ENCODE measurements at regions not wholly inside any gene's neighbourhood (a gene's known extent, or its start where the extent isn't known, plus 50 kb on each side); places are given as distances from the start of the nearest gene placed in this dataset.
"Not testable (repeated sequence)": the region's sequence is repeated elsewhere in the genome, so short reads cannot be mapped to it uniquely, and the experiment has no call there.

DNA sequence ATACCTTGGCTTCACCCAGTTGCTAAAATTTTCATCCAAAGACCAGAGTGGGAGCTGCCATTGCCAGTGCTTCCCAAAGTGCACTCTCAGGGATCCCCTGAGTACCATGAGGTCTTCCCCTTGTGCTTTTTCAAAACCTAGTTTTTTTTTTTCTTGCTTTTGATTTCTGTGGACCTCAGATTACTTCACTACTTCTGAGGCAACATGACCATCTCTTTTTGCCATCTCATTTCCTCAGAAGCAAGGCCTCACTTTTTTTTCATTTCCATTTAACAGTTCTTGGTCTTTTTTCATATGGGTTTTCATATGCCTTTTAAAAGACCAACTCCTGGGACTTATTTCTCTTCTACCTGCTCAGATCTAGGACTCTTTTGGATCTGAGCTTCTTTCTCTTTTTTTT is 64.1 kb upstream of the MMS22L start:
- no peak for DNase-seq

DNA sequence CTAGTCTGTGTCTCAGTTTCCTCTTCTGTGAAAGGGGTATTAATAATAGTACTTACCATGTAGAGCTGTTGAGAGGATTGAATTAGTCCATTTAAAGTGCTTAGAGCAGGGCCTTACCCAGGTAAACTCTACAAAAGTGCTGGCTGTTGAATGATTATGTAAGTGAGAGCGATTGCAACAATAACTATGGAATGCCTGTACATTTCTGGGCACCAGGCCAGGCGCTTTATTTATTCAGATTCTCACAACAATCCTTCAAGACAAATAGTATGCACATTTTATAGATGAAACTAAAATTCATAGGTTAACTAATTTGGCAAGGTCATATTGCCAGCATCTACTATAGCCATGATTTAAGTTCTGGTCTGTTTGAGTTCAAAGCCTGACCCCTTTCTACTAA is 78.3 kb upstream of the MMS22L start:
- DNase-seq = no peak

DNA sequence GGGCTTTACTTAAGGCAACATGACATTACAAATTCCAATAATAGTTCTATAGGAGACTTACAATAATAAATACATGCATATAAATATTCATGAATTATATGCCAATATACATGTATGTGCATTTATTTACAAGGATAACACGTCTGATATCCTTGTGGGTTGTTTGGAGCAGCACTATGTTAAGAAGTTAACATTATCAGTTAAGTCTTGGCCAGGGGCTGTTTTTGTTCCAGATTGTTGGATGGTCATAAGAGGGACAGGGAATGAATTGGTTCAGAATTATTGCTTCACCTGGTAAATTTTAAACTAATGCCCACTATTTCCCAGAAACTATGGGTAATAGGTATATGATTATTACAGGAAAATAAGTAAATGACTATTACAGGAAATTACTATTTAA is 81.3 kb upstream of the MMS22L start:
- no peak for DNase-seq

DNA sequence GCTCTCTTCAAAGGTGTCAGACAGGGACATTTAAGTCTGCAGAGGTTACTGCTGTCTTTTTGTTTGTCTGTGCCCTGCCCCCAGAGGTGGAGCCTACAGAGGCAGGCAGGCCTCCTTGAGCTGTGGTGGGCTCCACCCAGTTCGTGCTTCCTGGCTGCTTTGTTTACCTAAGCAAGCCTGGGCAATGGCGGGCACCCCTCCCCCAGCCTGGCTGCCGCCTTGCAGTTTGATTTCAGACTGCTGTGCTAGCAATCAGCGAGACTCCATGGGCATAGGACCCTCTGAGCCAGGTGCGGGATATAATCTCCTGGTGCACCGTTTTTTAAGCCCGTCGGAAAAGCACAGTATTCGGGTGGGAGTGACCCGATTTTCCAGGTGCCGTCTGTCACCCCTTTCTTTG is 99.1 kb upstream of the MMS22L start:
- DNase-seq = not testable (repeated sequence)

DNA sequence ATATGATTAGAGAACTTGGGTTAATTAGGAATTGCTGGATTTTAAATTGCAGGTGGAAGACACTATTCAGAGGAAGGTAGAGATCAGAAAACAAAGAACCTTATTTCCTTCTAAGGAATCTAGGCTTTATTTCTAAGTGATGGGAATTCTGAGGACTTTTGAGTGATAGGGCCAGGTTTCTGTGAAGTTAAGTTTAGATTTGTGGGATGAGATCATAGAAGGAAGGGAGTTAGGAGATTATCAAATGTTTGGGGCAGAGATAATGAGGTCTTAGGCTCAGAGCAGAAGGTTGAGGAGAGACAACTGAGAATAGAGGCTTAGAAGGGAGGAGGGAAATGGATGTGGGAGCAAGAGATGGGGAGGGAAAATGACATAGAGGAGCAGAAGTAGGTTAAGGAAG is 109.7 kb upstream of the MMS22L start:
- no peak for DNase-seq

DNA sequence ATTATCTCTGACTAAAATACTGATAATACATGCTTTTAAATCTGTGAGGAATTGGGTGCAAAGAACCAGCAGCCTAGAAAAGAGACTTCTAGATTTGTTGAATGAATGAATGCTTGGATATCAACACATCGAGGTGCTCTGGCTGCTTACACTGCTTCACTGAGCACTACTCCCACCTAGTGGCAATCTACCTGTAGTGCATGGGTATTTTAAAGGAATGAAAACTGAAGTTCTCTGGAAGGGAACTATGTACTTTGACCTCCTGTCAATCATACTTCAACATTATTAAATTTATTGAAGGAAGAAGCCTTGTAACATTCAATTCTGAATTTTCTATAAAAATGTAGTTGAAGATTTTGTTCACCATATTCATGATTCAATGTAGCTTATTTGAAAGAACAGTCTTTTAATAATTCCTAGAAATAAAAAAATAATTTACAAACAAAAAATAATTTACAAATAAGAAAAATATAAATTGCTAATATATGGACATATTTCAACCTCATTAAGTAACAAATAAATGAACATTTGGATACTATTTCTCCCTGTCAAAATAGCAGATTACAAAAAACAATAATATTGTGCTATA is 111.2 kb upstream of the MMS22L start:
- no peak for DNase-seq

DNA sequence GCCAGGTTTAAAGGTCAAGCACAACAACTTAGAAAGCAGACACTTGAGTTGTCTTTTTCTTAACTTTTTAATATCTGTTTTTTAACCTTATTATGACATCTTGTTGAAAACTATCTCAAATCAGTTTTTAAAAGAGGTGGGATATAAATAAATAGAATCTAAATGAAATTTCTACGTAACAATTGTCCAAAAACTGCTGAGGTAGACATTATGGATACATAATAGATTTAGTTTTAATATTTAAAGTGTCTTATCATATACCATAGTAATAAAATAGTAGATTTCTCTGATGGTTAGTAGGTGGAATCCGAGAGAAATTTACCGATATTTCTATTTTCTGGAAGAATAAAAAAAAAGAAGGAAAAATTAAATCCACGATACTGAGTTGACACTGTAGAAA is 113.9 kb upstream of the MMS22L start:
- DNase-seq = no peak

DNA sequence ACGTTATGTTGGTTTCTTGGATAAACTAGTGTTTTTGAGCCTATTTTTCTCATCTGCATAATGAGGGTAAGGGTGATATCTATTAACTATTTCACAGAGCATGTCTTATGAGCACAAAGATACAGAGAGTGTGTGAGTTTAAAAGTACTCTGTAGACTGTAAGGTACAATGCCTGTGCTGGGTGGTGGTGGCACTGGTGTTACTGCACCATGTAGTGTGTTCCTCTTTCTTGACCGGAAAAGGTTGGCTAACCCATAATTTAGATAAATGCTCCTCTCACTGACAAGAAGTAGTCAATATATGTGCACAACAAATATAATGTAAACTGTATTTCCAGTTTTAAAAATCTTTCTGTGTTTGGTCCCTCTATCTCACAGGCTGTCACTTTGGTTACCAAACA is 116.2 kb upstream of the MMS22L start:
- DNase-seq = no peak

DNA sequence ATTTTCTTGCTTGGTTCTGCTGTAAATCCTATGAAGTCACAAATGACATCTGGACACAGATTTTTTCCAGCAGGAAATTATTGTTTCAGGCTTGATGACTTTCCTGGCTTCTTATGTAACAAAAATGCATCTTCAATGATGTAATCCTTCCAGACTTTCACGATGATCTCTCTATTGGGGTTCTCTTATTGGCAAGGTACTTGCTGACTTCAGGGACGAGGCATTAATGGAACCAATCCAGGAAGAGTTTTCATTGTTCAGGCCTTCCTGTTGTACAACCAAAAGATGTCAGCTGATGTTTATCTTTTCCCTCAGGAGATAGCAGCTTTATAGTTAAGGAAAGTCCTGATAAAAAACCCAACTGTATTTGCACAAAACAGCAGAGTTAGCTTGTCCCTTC is 118.5 kb upstream of the MMS22L start:
- DNase-seq = no peak

DNA sequence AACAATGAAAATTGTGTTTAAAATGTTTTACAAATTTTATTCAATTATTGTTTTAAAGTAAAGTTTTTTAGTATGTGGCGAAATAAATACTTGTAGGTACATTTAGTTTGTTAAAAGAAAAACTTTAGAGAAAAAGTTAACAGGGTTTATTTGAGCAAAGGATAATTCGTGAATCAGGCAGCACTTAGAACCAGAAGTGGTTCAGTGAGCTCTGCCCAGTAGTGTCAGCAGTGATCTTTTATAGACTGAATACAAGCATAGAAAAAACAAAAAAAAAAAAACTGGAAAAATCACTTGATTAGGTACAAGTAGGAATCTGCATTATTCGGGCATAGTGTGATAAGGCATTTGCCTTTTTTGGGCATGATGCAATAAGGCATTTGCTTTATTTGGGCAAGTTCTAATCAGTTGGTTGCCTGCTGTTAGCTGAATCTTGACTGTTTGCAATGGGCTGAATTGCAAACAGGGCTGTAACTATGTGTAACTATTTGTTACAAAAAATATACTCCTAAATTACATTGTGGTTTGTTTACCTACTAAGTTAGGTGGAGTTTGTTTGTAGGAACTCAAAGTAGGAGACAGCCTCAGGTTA is 122.9 kb upstream of the MMS22L start:
- DNase-seq = no peak

DNA sequence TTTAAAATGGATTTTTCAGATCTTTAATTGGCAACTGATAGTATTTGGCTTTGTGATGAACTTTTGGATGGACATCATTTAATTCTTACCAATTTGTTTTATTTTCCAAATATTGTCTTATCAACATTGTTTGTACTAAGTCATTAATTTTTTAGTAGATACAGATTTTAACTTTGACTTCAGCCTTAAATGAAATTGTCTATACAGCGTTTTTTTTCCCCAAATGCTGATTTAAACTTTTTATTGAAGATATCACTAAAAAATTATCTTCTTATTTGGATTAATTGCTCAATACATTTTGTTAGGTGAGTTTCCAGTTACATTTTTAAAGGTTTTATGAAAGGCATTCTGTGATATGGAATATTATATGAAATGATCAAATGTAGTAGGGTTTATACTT is 123.6 kb upstream of the MMS22L start:
- no peak for DNase-seq

DNA sequence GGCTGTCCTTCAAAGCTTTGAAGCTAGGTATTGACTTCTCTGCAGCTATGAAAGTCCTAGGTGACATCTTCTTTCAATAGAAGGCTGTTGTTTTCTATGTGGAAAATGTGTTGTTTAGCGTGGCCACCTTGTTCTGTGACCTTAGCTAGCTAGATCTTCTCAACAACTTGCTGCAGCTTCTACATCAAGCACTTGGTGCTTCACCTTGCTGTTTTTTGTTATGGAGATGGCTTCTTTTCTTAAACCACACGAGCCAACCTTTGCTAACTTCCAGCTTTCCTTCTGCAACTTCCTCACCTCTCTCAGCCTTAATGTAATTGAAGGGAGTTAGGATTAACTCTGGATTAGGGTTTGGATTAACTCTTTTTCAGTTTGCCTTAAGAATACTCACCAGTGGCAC is 128.6 kb upstream of the MMS22L start:
- DNase-seq = no peak

DNA sequence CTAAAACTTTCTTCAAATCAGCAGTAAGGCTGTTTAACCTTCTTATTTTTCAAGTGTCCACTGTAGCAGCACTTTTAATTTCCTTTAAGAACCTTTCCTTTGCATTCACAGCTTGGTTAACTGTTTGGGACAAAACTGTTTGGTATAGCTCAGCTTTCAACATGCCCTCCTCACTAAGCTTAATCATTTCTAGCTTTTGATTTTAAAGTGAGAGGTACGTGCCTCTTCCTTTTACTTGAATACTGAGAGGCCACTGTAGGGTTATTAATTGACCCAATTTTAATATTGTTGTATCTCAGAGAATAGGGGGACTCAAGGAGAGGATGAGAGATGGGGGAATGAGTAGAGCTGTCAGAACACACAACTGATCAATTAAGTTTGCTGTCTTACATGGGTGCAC is 129.5 kb upstream of the MMS22L start:
- DNase-seq = no peak

DNA sequence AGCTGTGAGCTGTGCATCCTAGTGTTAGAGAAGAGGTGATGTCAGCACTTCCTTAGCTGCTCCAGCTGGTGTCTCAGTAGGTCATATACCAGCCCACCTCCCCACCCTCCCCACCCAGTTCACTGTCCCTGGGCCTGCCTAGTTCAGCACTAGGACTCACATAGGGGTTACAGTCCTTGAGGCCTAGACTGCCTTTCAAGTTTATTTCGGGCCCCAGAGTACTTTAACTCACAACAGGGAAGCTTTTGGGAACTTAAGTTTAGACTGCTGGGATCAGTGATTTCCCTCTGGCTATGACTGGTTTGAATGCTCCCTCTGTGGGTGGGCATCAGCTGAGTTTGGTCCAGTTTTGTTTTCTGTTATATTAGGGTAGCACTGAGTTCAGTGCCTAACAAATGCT is 139.2 kb upstream of the MMS22L start:
- no peak for DNase-seq

DNA sequence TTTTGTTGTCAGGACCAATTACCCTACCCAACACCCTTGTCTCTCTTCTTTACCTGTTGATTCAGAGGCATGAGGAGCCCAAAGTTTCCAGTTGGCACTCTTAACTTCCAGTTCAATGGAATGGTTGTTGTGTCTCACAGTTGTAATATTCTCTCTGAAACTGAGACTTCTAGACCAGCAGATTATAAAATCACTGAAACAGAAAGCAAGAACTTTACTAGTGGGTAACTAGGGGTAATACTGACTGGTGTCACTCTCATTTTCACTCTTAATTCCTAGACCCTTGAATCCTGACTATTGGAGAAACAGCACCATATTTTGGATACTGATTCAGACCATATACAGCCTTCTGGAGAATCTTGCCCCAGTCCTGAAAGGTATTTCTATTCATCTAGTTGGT is 140.2 kb upstream of the MMS22L start:
- no peak for DNase-seq

DNA sequence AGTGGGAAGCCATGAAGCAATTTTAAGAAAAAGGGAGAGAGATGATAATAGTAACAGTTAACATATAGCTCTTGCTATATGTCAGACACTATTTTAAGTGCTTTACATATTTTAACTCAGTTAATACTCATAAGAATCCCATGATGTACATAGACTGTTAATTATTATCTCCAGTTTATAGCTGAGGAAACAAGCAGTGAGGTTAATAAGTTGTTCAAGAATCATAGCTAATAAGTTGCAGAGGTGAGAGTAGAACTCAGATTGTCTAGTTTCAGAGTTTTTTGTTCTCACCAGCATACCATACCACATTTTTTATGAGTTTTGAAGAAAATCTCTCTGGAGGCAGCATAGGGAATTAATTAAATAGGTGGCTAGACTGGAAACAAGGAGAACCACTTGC is 144.6 kb upstream of the MMS22L start:
- DNase-seq = no peak

DNA sequence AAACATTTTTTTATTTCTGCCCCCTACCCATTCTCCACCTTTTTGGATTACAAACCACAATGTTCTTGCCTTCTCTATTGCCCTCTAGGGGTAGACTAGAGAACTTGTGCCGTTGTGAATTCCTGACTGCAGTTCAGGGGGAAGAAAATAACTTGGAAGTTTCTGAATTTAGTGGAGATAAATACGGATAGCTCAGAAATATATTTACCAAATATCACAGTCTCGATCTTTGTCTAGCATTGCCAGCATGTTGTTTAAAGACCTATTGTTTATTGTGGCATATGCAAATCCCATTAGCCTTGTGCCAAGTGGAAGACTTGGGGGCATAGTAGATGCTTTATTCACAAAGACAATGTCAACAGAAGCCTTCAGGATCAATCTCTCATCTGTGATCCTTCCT is 154.1 kb upstream of the MMS22L start:
- no peak for DNase-seq

DNA sequence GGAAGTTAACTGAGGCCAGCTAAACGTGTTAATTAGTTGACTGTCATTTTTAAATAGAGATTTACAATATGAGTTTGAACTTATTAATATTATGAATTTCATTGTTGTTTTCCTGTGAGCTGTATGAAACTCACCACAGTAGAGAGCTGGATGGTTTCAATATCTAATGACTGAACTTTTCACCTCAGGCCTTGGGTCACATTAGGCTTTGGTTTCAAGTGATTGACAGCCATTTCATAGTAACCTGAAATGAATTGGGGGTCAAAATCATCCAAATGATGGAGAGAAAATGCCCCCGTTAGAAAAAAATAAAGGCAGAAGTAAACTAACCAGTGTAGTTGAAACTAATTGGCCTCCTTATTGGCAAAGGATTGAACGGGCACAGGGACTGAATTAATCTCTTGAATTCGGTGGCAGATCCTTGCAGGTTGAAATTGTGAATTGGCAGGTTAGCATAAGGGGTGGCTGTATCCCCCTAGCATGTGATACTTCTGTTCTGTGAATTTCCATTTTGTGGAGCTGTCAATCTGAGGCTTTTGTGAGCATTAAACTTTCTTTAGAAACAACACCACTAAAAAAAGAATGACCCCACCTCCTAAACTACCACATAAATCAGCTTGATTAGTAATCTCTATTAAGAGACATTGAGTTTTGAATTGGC is 155.1 kb upstream of the MMS22L start:
- no peak for DNase-seq

DNA sequence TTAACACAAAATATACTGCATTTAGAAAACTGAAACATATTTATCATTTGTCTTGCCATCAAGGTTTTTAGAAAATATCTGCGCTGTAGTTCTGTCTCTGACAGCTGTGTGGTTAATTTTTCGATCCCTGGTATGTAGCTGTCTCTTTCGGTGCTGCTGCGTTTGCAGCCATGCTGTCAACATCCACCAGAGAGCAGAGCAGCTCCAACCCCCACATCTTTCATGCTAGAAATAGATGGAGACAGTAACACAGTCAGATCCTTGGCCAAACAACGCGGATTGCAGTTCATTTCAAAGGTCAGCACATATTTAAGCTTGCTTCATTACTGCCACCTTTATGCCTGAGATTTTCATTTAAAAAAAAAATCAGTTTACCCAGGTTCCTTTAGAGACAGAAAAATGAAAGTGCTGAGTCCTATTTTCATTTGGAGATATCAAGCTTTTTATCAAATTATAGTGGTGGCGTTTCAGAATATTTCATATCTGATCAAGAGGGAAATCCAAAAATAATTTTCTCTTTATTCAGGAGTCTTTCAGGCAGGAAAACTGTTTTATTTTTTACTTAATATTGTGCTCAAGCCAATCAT is 157.7 kb upstream of the MMS22L start:
- no peak for DNase-seq

DNA sequence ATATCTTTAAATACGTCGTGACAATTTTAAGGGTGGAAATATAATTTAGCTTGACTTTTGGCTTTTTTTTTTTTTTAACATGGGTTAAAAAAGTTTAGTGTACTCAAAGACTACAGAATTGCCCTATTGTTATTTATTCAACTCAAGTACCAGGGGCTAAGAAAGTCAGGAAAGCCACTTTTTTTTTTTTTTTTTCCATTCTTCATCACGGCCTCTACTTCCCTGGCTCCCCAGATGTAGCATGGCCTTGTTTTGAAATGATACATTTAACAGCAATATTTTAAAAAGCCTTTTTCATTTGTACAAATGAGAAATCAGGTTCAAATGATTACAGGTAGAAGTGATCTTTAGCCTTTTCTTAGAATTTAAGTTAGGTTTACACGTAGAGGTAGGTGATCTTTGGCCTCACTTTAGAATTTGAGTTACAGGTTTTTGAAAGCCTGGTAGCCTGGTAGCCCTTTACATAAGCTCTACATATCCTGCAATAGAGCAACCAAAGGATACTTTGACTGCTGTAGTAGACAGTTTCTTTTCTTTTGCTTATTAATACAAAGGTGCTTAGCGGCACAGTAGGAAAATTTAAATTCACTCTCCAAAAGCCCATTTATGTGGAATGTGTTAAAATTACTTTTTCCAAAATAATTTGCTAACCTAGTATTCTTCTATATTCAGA is 160.5 kb upstream of the MMS22L start:
- no peak for DNase-seq

DNA sequence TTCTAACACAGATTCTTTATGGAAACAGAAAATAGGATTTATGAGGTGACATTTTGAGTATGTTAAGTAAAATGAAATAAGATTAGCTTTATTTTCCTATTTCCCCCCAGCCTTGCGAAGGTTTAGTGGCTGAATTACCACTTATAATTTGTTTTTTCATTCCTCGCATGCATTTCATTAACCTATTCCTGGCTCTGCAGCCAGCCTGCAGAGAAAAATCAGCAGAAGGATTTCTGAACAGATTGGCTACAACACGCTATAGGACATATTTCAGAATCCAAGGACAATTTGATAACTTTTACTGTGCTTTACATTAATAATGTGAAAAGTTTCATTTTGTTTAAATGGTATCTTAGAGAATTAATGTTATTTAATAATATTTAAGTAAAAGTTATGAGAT is 162.4 kb upstream of the MMS22L start:
- no peak for DNase-seq

DNA sequence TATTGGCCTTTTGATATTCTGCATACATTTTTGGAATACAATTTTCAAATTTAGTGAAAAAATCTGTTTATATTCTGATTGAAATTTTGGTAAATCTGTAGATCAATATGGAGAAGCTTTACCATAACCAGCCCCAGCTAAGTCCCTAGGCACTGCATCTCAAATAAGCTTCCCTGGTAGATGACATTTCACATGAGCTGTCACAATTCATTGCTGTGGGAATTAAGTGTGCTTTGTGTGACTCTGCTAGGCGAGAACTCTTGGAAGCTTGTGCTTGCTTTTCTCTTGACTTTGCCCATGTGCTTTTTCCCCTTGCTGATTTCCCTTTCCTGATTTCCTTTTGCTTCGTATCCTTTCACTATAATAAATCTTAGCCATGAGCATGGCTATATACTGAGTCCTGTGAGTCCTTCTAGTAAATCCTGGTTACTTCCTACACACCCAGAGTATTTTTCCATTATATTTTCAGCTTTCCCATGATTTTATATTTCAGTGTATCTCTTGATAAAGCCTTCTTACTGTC is 166.5 kb upstream of the MMS22L start:
- no peak for DNase-seq

DNA sequence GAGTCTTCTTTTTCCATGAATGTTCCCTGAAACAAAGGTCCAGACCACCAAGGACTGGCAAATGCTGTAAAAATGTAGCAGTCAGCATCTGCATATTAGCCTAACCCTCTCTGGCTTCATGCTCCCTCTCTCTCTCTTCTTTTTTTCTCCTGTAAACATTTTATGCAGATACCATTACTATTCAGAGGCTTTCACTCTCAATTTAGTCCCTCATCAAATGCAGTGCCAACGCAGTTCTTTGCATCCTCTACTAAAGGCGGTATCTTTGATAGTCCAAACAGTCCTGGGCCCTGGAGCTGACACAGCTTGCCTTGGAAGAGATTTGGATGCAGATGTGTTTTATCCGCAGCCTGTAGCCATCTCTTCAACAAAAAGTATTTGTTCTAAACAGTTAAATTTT is 167.1 kb upstream of the MMS22L start:
- no peak for DNase-seq

DNA sequence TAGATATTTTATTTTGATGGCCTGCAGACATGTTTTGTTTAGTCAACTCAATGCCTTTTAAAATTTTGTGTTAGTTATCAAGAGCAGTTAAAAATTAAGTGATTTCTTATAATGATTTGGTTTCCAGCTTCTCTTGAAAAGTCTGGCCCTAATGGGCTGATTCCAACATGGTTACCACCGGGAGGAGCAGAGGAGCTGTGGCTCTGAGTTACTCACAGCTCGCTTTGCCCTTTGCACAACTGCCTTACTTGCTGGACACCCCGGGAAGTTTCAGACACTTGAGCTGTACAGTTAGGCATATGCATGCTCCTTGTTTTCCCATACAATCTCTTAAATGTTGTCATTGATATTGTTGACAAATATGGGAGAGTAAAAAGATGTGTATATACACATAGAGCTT is 173.1 kb upstream of the MMS22L start:
- no peak for DNase-seq

Measured in activated CD4-positive, CD25-positive, alpha-beta regulatory T cell treated with anti-CD3 and anti-CD28 coated beads, Interleukin-2, amount 50 U/mL, for 72 hours (primary cell).